H9 (cell line): ENCODE measurements at regions not wholly inside any gene's neighbourhood (a gene's known extent, or its start where the extent isn't known, plus 50 kb on each side); places are given as distances from the start of the nearest gene placed in this dataset.

Experiments
- DNase-seq: peaks from one replicate; pipeline ENCODE4 v3.0.0-alpha.2; 2017
- H2AFZ ChIP-seq: one replicate; pipeline ENCODE4 v1.6.1; 2013; ENCODE audit warnings: mild to moderate bottlenecking, low read length, control low read depth, moderate library complexity
- H2AK5ac ChIP-seq: 2 replicates; pipeline ENCODE4 v1.6.1; 2013; ENCODE audit warnings: low read length, control low read depth, mixed read lengths; ENCODE audit not compliant: insufficient read length
- H2BK120ac ChIP-seq: one replicate; pipeline ENCODE4 v1.6.1; 2013; ENCODE audit warnings: low read depth, mild to moderate bottlenecking, low read length, control low read depth, inconsistent platforms; ENCODE audit not compliant: poor library complexity, severe bottlenecking
- H2BK12ac ChIP-seq: 2 replicates; pipeline ENCODE4 v1.6.1; 2013; ENCODE audit warnings: low read length, control low read depth, mixed read lengths, low read depth; ENCODE audit not compliant: insufficient read length
- H2BK15ac ChIP-seq: 2 replicates; pipeline ENCODE4 v1.6.1; 2013; ENCODE audit warnings: low read depth, low read length, control low read depth
- H2BK20ac ChIP-seq: one replicate; pipeline ENCODE4 v1.6.1; 2013; ENCODE audit warnings: low read depth, mild to moderate bottlenecking, low read length, control low read depth, inconsistent platforms; ENCODE audit not compliant: poor library complexity, severe bottlenecking
- H2BK5ac ChIP-seq: 2 replicates; pipeline ENCODE4 v1.6.1; 2013; ENCODE audit warnings: low read length, control low read depth, mixed read lengths; ENCODE audit not compliant: insufficient read length
- H3K14ac ChIP-seq: 2 replicates; pipeline ENCODE4 v1.6.1; 2013; ENCODE audit warnings: low read length, control low read depth; ENCODE audit not compliant: insufficient read depth
- H3K18ac ChIP-seq: 2 replicates; pipeline ENCODE4 v1.6.1; 2013; ENCODE audit warnings: low read depth, mild to moderate bottlenecking, mixed read lengths, low read length, control low read depth; ENCODE audit not compliant: insufficient read length
- H3K23ac ChIP-seq: 2 replicates; pipeline ENCODE4 v1.6.1; 2013; ENCODE audit warnings: low read length, control low read depth, mixed read lengths, low read depth; ENCODE audit not compliant: insufficient read length
- H3K23me2 ChIP-seq: 2 replicates; pipeline ENCODE4 v1.6.1; 2013; ENCODE audit warnings: low read depth, mild to moderate bottlenecking, mixed read lengths, low read length, control low read depth; ENCODE audit not compliant: insufficient read length, poor library complexity, severe bottlenecking
- H3K27ac ChIP-seq: 2 replicates; pipeline ENCODE4 v1.5.1; 2013; ENCODE audit warnings: low read length, control low read depth, mixed read lengths, low read depth; ENCODE audit not compliant: insufficient read length
- H3K27me3 ChIP-seq: 2 replicates; pipeline ENCODE4 v1.6.1; 2013; ENCODE audit warnings: low read length, control low read depth, inconsistent platforms; ENCODE audit not compliant: insufficient read depth
- H3K4ac ChIP-seq: 2 replicates; pipeline ENCODE4 v1.6.1; 2013; ENCODE audit warnings: low read depth, mild to moderate bottlenecking, control low read depth, inconsistent platforms, low read length, moderate library complexity
- H3K4me1 ChIP-seq: 2 replicates; pipeline ENCODE4 v1.6.1; 2013; ENCODE audit warnings: low read length, control low read depth, inconsistent platforms; ENCODE audit not compliant: insufficient read depth
- H3K4me2 ChIP-seq: 2 replicates; pipeline ENCODE4 v1.6.1; 2013; ENCODE audit warnings: low read length, control low read depth, mixed read lengths; ENCODE audit not compliant: insufficient read length, insufficient read depth
- H3K56ac ChIP-seq: 2 replicates; pipeline ENCODE4 v1.6.1; 2013; ENCODE audit warnings: low read depth, mild to moderate bottlenecking, mixed read lengths, low read length, control low read depth; ENCODE audit not compliant: insufficient read length
- H3K79me1 ChIP-seq: 2 replicates; pipeline ENCODE4 v1.6.1; 2013; ENCODE audit warnings: low read depth, mild to moderate bottlenecking, moderate library complexity, low read length, control low read depth, inconsistent platforms; ENCODE audit not compliant: insufficient read depth, poor library complexity, severe bottlenecking
- H3K79me2 ChIP-seq: 2 replicates; pipeline ENCODE4 v1.6.1; 2013; ENCODE audit warnings: low read length, control low read depth, inconsistent platforms; ENCODE audit not compliant: insufficient read depth
- H3K9ac ChIP-seq: 2 replicates; pipeline ENCODE4 v1.6.1; 2013; ENCODE audit warnings: low read length, control low read depth, mixed read lengths; ENCODE audit not compliant: insufficient read length; ENCODE audit errors: extremely low read depth
- H3K9me3 ChIP-seq: one replicate; pipeline ENCODE4 v1.6.1; 2013; ENCODE audit warnings: low read depth, low read length, inconsistent platforms; ENCODE audit not compliant: control insufficient read depth
- H3T11ph ChIP-seq: one replicate; pipeline ENCODE4 v1.6.1; 2013; ENCODE audit warnings: mild to moderate bottlenecking, low read length, control low read depth, inconsistent platforms
- H4K20me1 ChIP-seq: one replicate; pipeline ENCODE4 v1.6.1; 2013; ENCODE audit not compliant: control insufficient read depth, insufficient read length, insufficient read depth
- H4K5ac ChIP-seq: 2 replicates; pipeline ENCODE4 v1.6.1; 2013; ENCODE audit warnings: low read depth, mild to moderate bottlenecking, mixed read lengths, low read length, control low read depth; ENCODE audit not compliant: insufficient read length
- H4K8ac ChIP-seq: replicated peaks from 2 replicates; pipeline ENCODE4 v1.6.1; 2013; ENCODE audit warnings: low read length, control low read depth, mixed read lengths, low read depth; ENCODE audit not compliant: insufficient read length
- H4K91ac ChIP-seq: 2 replicates; pipeline ENCODE4 v1.6.1; 2013; ENCODE audit warnings: low read depth, mild to moderate bottlenecking, moderate library complexity, mixed read lengths, low read length, control low read depth; ENCODE audit not compliant: insufficient read length
- H3K27ac Mint-ChIP-seq, 3 experiments: 2 replicates in 2 of 3; 3 replicates in 1 of 3; pipeline ENCODE4 v1.8.0; 2020 to 2021; ENCODE audit warnings: mixed read lengths in 3 of 3, mild to moderate bottlenecking in 1 of 3, moderate library complexity in 1 of 3
- H3K27me3 Mint-ChIP-seq: 2 replicates; pipeline ENCODE4 v1.8.0; 2021; ENCODE audit warnings: low read depth, mild to moderate bottlenecking, moderate library complexity, mixed read lengths
- H3K36me3 Mint-ChIP-seq, 3 experiments: 2 replicates in 2 of 3; 3 replicates in 1 of 3; pipeline ENCODE4 v1.8.0; 2020 to 2021; ENCODE audit warnings: low read depth in 3 of 3, mixed read lengths in 3 of 3; ENCODE audit not compliant: insufficient read depth in 1 of 3
- H3K4me1 Mint-ChIP-seq, 2 experiments: 2 replicates each; pipeline ENCODE4 v1.8.0; 2020; ENCODE audit warnings: mixed read lengths in 2 of 2
- H3K4me3 Mint-ChIP-seq, 2 experiments: 2 replicates in 1 of 2; 3 replicates in 1 of 2; pipeline ENCODE4 v1.8.0; 2020 to 2021; ENCODE audit warnings: mild to moderate bottlenecking in 2 of 2, mixed read lengths in 2 of 2, moderate library complexity in 1 of 2
- H3K9me3 Mint-ChIP-seq, 2 experiments: 2 replicates in 1 of 2; 3 replicates in 1 of 2; pipeline ENCODE4 v1.8.0; 2020; ENCODE audit warnings: mild to moderate bottlenecking in 2 of 2, mixed read lengths in 2 of 2, moderate library complexity in 1 of 2
- CTCF ChIP-seq: fragments of 200-600 bp; sonication (generic); conservative IDR thresholded peaks from 3 replicates; pipeline ENCODE4 v1.8.0; 2021; ENCODE audit warnings: antibody characterized with exemption, mild to moderate bottlenecking

GRCh38 chr6:147757291-147757690 lies 248.8 kb downstream of the SAMD5 start:
- H2BK15ac ChIP-seq = no peak overlapping the region
- no peak overlapping the region for H2AK5ac ChIP-seq
- no peak overlapping the region for H2BK5ac ChIP-seq
- H4K91ac ChIP-seq = no peak overlapping the region
- H3K4me1 Mint-ChIP-seq = no peaks in the 10 kb centered on the region
- H3K4me3 Mint-ChIP-seq = no peak overlapping the region
- no peak overlapping the region for H2BK12ac ChIP-seq
- H3K27me3 Mint-ChIP-seq = no peaks in the 10 kb centered on the region
- no peaks in the 10 kb centered on the region for H3K79me1 ChIP-seq
- no peak overlapping the region for H3K27ac ChIP-seq
- no peak overlapping the region for H3K4me2 ChIP-seq
- no peak overlapping the region for H2BK120ac ChIP-seq
- H3K79me2 ChIP-seq = no peaks in the 10 kb centered on the region
- TF ChIP-seq CTCF = no peak
- H3K27ac Mint-ChIP-seq = no peak overlapping the region
- peaks cover 0 to 2% of the 10 kb centered on the region in 2 experiments; a peak in 2 of 5 replicates for H3K9me3 Mint-ChIP-seq
- H3K9me3 ChIP-seq = no peaks in the 10 kb centered on the region
- H2BK20ac ChIP-seq = no peak overlapping the region
- H3K23ac ChIP-seq = no peak overlapping the region
- no peak overlapping the region for H3K56ac ChIP-seq
- no peak overlapping the region for H4K5ac ChIP-seq
- H3K23me2 ChIP-seq = no peaks in the 10 kb centered on the region
- H4K20me1 ChIP-seq = no peaks in the 10 kb centered on the region
- no peaks in the 10 kb centered on the region for H3K4me1 ChIP-seq
- no peak for DNase-seq
- no peak overlapping the region for H3K9ac ChIP-seq
- no peak overlapping the region for H3K18ac ChIP-seq
- H3T11ph ChIP-seq = no peak overlapping the region
- H3K27me3 ChIP-seq = no peaks in the 10 kb centered on the region
- no peak overlapping the region for H3K4ac ChIP-seq
- H4K8ac ChIP-seq = no peak overlapping the region
- no peaks in the 10 kb centered on the region for H3K36me3 Mint-ChIP-seq
- H2AFZ ChIP-seq = no peak overlapping the region
- no peak overlapping the region for H3K14ac ChIP-seq
